ENCODE measurements at regions not wholly inside any gene's neighbourhood (a gene's known extent, or its start where the extent isn't known, plus 50 kb on each side); places are given as distances from the start of the nearest gene placed in this dataset.

- FAIRE-seq (no peak), DNase-seq (ENCODE audit: low spot score) (no peak)
Observed at GRCh38 chr13:89684896-89685295, 1662.6 kb upstream of the MIR17HG start.

DNA sequence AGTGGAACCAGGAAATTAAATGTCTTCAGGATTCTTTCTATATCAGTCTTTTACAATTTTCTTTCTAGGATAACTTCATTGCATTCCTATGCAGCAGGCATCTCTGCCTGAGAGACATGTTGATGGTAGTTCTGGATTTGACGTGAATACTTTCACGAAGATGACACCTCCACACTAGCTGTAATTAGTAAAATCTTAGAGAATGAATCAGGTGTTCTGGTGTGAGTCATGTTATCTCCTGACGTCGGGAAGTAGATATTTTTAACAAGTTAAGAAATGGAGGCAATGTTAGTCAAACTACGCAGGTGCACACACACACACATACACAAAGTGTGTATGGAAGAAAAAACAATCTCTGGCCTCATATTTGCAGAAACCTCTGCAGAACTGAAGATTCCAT is 1661.3 kb upstream of the MIR17HG start:
- no peak for DNase-seq (ENCODE audit: low spot score)

GRCh38 chr13:89687066-89687465 is 1660.4 kb upstream of the MIR17HG start:
- FAIRE-seq (no peak), DNase-seq (ENCODE audit: low spot score) (no peak)

More for the DNA sequence above, 1661.3 kb upstream of the MIR17HG start:
- FAIRE-seq: no peak

DNA sequence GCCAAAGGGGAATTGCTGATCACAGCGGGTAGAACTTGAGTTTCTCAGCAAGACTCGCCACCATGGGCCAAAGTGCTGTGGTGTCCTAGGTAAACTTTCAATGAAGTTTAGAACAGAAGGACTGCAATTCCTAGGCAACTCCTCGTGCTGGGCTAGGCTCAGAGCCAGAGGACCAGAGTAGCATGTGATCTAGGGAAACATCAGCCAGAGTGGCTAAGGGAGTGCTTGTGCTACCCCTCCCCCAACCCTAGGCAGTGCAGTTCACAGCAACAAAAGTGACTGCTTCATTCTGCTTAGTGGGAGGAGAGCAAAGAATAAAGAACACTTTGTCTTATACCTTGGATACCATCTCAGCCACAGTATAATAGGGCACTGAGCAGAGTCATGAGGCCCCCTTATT is 1658.6 kb upstream of the MIR17HG start:
- FAIRE-seq (no peak), DNase-seq (ENCODE audit: low spot score) (no peak)

GRCh38 chr13:89694451-89694850 is 1653.0 kb upstream of the MIR17HG start:
- DNase-seq (ENCODE audit: low spot score) (no peak), FAIRE-seq (no peak)

- peak; percentile 12 for FAIRE-seq
- DNase-seq (ENCODE audit: low spot score): peak; percentile 20
Observed at GRCh38 chr13:89695343-89696257, 1651.9 kb upstream of the MIR17HG start.

- FAIRE-seq: no peak
Observed at GRCh38 chr13:89701913-89702312, 1645.6 kb upstream of the MIR17HG start.

DNA sequence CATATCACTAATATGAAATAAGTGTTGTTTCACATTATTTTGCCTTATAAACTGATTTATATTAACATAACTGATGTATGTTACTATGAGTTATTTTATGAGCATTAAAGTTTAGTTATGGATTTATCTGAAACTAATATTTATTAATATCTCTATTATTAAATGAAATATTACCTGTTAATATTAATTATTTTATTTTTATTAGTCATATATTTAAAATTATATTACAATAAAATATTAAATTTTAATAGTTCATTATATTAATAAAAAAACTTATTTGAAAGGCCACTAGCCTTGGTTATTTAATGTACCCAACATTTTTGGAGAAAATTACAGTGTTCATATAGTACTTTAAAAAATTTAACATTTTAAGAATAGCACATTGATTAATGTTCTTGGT is 1643.4 kb upstream of the MIR17HG start:
- no peak for DNase-seq (ENCODE audit: low spot score)
- peak; percentile 68 for FAIRE-seq

More at GRCh38 chr13:89701913-89702312, 1645.6 kb upstream of the MIR17HG start:
- no peak for DNase-seq (ENCODE audit: low spot score)

- DNase-seq (ENCODE audit: low spot score) (no peak), FAIRE-seq (no peak)
Observed at GRCh38 chr13:89708013-89708412, 1639.5 kb upstream of the MIR17HG start.

- DNase-seq (ENCODE audit: low spot score): no peak
- no peak for FAIRE-seq
Observed at GRCh38 chr13:89721216-89721615, 1626.3 kb upstream of the MIR17HG start.

- FAIRE-seq (no peak), DNase-seq (ENCODE audit: low spot score) (peak; percentile 16)
Observed at GRCh38 chr13:89726690-89727435, 1620.6 kb upstream of the MIR17HG start.

GRCh38 chr13:89733829-89734228 is 1613.7 kb upstream of the MIR17HG start:
- no peak for FAIRE-seq
- DNase-seq (ENCODE audit: low spot score): no peak

GRCh38 chr13:89737051-89737450 is 1610.4 kb upstream of the MIR17HG start:
- no peak for DNase-seq (ENCODE audit: low spot score)
- FAIRE-seq: no peak

GRCh38 chr13:89738072-89738471 is 1609.4 kb upstream of the MIR17HG start:
- DNase-seq (ENCODE audit: low spot score) (no peak), FAIRE-seq (no peak)

DNA sequence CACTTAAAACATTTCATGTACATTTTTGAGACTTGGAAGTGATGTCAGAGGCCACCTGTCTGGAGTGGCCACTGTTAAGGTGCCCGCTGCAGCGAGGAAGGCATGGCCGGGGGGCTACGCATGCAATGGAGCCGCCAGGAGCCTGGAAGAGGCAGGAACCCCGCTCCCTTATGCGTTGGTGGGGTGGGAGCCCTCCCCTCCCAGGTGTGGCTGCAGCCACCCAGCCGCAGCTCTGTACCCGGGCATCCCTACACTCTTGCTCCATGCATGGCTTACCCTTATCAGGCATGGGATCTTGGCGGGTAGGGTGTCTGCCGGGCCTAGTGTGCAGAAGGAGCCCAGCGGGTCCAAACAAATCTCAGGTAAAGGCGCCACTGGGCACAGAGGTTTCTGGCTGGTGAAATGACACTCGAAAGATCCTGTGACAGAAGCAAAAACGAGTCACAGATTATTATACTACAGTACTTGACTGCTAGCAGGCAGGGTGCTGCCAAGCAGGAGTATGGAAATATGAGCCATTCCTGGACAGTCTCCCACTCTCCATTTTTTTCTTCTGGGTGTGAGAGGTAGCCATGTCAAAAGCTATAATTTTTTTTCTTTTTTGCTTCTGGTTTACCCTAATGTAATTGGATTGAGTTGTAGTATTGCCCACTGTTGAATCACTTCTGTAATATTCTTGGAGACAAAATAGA is 1606.3 kb upstream of the MIR17HG start:
- DNase-seq (ENCODE audit: low spot score): no peak
- FAIRE-seq: no peak

DNA sequence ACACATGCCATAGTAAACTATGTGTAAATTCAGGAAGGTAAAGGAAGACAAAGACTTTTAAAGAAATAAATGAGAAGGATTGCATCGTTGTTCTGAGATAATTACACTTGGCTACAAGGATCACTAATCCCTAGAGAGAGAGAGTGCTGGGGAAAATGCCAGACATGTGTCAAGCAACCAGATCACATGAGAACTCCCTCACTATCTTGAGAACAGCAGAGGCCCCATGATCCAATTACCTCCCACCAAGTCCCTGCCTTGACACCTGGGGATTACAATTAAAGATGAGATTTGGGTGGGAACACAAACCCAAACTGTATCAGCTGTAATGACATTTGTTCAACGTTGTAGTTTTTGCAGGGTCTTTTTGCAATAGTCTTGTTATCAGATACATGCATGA is 1600.9 kb upstream of the MIR17HG start:
- no peak for DNase-seq (ENCODE audit: low spot score)
- FAIRE-seq: no peak

DNA sequence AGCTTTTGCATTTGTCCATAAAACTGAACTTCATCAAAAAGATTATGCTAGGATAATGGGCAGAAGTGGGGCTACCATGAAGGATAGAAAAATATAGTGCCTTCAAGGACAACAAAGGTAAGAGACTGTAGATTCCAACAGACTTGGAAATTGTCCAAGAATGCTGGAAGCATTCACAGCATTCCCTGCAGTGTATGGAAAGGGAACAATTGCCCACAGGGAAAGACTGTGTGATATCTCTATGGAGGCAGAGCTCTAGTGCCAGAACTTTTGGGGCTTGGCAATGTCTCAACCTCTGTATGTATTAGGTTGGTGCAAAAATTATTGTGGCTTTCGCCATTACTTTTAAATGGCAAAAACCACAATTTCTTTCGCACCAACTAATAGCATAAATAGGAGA is 1598.8 kb upstream of the MIR17HG start:
- DNase-seq (ENCODE audit: low spot score) (no peak), FAIRE-seq (no peak)

DNA sequence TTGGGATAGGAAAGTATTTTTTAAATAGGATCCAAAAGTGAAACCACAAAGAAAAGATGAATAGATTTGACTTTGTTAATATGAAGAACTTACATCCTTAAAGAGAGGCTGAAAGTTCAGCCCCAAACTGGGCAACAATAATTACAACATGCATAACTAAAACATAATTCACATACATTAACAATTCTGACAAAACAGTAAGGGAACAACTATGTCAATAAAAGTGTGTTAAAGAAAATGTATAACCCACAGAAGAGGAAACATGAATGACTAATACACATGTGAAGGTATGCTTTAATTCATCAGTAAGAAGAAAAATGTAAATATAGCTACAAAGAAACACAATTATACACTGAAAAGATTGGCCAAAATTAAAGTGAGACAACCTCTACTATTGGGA is 1597.6 kb upstream of the MIR17HG start:
- DNase-seq (ENCODE audit: low spot score) (no peak), FAIRE-seq (no peak)

- FAIRE-seq (no peak), DNase-seq (ENCODE audit: low spot score) (no peak)
Observed at GRCh38 chr13:89750371-89750770, 1597.1 kb upstream of the MIR17HG start.

- DNase-seq (ENCODE audit: low spot score): no peak
- FAIRE-seq: no peak
Observed at GRCh38 chr13:89751432-89751930, 1596.0 kb upstream of the MIR17HG start.

DNA sequence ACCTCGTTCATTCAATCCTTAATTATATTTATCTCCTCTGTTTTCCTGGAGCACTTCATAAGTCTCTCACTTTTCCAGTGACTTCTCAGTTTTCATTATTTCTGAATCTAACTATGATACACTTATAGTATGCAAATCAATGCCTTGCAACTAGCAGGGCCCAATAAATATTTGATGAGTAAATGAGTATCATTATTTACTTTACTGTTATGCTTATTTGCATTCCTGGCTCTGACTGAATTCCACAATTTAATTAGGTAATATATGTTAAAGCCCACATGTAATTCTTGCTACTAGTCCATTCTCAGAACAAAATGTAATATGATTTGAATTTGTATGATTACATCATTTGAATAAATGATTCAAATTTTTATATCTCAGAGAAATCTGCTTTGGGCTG is 1595.1 kb upstream of the MIR17HG start:
- FAIRE-seq (no peak), DNase-seq (ENCODE audit: low spot score) (no peak)

All from RCC 7860 (cell line).